ENCODE measurements at regions not wholly inside any gene's neighbourhood (a gene's known extent, or its start where the extent isn't known, plus 50 kb on each side); places are given as distances from the start of the nearest gene placed in this dataset.

- DNase-seq (ENCODE audit: low spot score) (no peak), ATAC-seq (no peak)
- Histone ChIP-seq H3K4me2 (no peak overlapping the region), H3K9me2 (ENCODE audit: insufficient read depth) (no peaks in the 10 kb centered on the region), H3K79me2 (replicated peaks; ENCODE audit: insufficient read depth) (no peaks in the 10 kb centered on the region), H3K4me1 (ENCODE audit: insufficient read depth) (no peaks in the 10 kb centered on the region), H4K20me1 (replicated peaks; ENCODE audit: insufficient read depth) (no peaks in the 10 kb centered on the region), H3K27ac (ENCODE audit: low read depth) (no peak overlapping the region), H3K36me3 (ENCODE audit: insufficient read depth) (no peaks in the 10 kb centered on the region), H3K27me3 (ENCODE audit: insufficient read depth) (no peaks in the 10 kb centered on the region), H2AFZ (no peak overlapping the region), H3F3A (replicated peaks; ENCODE audit: low read depth) (no peaks in the 10 kb centered on the region), H3K4me3 (no peak overlapping the region)
- no peak overlapping the region for H3K27ac Mint-ChIP-seq
- no peaks in the 10 kb centered on the region for H3K4me1 Mint-ChIP-seq
- no peak overlapping the region for H3K4me3 Mint-ChIP-seq
- no peaks in the 10 kb centered on the region; the same call in 2 of the 3 replicates for H3K36me3 Mint-ChIP-seq (ENCODE audit: low read depth)
- H3K27me3 Mint-ChIP-seq (ENCODE audit: insufficient read depth, low read depth, poor library complexity) = no peaks in the 10 kb centered on the region
- H3K9me3 Mint-ChIP-seq = peaks cover 7% of the 10 kb centered on the region; the same call in 2 of the 3 replicates
- TF ChIP-seq JUNB (IDR thresholded peaks at IDR 0.05; ENCODE audit: unreplicated experiment) (no peak), EZH2phosphoT487 (IDR thresholded peaks at IDR 0.05; ENCODE audit: unreplicated experiment) (no peak), POLR2AphosphoS5 (IDR thresholded peaks at IDR 0.05; ENCODE audit: low read depth) (no peak), EZH2 (IDR thresholded peaks at IDR 0.05; ENCODE audit: low read depth, unreplicated experiment) (no peak), STAT1 (IDR thresholded peaks at IDR 0.05; ENCODE audit: unreplicated experiment) (no peak), NANOG (IDR thresholded peaks at IDR 0.05; ENCODE audit: borderline replicate concordance) (no peak), CTCF (conservative IDR thresholded peaks at IDR 0.05; ENCODE audit: low read depth in 2 of 2) (no peak), ETS1 (IDR thresholded peaks at IDR 0.05) (no peak), CREB1 (CRISPR knock-in tag; IDR thresholded peaks at IDR 0.05; ENCODE audit: low read depth) (no peak), ZNF331 (CRISPR knock-in tag; IDR thresholded peaks at IDR 0.05; ENCODE audit: low read depth) (no peak), ZNF114 (CRISPR knock-in tag; IDR thresholded peaks at IDR 0.05) (no peak)
- TF ChIP-seq, protein P1, sequence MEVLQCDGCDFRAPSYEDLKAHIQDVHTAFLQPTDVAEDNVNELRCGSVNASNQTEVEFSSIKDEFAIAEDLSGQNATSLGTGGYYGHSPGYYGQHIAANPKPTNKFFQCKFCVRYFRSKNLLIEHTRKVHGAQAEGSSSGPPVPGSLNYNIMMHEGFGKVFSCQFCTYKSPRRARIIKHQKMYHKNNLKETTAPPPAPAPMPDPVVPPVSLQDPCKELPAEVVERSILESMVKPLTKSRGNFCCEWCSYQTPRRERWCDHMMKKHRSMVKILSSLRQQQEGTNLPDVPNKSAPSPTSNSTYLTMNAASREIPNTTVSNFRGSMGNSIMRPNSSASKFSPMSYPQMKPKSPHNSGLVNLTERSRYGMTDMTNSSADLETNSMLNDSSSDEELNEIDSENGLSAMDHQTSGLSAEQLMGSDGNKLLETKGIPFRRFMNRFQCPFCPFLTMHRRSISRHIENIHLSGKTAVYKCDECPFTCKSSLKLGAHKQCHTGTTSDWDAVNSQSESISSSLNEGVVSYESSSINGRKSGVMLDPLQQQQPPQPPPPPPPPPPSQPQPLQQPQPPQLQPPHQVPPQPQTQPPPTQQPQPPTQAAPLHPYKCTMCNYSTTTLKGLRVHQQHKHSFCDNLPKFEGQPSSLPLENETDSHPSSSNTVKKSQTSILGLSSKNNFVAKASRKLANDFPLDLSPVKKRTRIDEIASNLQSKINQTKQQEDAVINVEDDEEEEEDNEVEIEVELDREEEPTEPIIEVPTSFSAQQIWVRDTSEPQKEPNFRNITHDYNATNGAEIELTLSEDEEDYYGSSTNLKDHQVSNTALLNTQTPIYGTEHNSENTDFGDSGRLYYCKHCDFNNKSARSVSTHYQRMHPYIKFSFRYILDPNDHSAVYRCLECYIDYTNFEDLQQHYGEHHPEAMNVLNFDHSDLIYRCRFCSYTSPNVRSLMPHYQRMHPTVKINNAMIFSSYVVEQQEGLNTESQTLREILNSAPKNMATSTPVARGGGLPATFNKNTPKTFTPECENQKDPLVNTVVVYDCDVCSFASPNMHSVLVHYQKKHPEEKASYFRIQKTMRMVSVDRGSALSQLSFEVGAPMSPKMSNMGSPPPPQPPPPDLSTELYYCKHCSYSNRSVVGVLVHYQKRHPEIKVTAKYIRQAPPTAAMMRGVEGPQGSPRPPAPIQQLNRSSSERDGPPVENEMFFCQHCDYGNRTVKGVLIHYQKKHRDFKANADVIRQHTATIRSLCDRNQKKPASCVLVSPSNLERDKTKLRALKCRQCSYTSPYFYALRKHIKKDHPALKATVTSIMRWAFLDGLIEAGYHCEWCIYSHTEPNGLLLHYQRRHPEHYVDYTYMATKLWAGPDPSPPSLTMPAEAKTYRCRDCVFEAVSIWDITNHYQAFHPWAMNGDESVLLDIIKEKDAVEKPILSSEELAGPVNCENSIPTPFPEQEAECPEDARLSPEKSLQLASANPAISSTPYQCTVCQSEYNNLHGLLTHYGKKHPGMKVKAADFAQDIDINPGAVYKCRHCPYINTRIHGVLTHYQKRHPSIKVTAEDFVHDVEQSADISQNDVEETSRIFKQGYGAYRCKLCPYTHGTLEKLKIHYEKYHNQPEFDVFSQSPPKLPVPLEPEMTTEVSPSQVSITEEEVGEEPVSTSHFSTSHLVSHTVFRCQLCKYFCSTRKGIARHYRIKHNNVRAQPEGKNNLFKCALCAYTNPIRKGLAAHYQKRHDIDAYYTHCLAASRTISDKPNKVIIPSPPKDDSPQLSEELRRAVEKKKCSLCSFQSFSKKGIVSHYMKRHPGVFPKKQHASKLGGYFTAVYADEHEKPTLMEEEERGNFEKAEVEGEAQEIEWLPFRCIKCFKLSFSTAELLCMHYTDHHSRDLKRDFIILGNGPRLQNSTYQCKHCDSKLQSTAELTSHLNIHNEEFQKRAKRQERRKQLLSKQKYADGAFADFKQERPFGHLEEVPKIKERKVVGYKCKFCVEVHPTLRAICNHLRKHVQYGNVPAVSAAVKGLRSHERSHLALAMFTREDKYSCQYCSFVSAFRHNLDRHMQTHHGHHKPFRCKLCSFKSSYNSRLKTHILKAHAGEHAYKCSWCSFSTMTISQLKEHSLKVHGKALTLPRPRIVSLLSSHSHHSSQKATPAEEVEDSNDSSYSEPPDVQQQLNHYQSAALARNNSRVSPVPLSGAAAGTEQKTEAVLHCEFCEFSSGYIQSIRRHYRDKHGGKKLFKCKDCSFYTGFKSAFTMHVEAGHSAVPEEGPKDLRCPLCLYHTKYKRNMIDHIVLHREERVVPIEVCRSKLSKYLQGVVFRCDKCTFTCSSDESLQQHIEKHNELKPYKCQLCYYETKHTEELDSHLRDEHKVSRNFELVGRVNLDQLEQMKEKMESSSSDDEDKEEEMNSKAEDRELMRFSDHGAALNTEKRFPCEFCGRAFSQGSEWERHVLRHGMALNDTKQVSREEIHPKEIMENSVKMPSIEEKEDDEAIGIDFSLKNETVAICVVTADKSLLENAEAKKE (CRISPR knock-in tag; IDR thresholded peaks at IDR 0.05) = no peak
- TF ChIP-seq, protein P2, sequence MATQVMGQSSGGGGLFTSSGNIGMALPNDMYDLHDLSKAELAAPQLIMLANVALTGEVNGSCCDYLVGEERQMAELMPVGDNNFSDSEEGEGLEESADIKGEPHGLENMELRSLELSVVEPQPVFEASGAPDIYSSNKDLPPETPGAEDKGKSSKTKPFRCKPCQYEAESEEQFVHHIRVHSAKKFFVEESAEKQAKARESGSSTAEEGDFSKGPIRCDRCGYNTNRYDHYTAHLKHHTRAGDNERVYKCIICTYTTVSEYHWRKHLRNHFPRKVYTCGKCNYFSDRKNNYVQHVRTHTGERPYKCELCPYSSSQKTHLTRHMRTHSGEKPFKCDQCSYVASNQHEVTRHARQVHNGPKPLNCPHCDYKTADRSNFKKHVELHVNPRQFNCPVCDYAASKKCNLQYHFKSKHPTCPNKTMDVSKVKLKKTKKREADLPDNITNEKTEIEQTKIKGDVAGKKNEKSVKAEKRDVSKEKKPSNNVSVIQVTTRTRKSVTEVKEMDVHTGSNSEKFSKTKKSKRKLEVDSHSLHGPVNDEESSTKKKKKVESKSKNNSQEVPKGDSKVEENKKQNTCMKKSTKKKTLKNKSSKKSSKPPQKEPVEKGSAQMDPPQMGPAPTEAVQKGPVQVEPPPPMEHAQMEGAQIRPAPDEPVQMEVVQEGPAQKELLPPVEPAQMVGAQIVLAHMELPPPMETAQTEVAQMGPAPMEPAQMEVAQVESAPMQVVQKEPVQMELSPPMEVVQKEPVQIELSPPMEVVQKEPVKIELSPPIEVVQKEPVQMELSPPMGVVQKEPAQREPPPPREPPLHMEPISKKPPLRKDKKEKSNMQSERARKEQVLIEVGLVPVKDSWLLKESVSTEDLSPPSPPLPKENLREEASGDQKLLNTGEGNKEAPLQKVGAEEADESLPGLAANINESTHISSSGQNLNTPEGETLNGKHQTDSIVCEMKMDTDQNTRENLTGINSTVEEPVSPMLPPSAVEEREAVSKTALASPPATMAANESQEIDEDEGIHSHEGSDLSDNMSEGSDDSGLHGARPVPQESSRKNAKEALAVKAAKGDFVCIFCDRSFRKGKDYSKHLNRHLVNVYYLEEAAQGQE (IDR thresholded peaks at IDR 0.05; ENCODE audit: unreplicated experiment) = no peak
Observed at GRCh38 chr14:45680531-45680930, 427.5 kb upstream of the MIS18BP1 start.

Data from GM23338 (cell line).